ENCODE measurements at regions not wholly inside any gene's neighbourhood (a gene's known extent, or its start where the extent isn't known, plus 50 kb on each side); places are given as distances from the start of the nearest gene placed in this dataset.

DNA sequence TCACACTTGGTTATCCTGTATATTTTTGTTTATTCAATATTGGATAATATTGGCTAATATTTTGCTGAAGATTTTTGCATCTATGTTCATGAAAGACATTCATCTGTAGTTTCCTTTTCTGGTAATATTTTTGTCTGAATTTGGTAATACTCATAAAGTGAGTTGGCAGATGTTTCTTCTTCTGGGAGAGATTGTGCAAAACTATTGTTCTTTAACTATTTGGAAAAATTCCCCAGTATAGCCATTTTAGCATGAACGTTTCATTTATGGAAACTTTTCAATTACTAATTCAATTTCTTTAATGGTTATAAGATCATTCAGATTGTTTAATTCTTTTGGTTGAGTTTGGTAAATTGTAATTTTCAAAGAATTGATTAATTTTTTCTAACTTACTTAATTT lies 560.8 kb upstream of the FZD8 start:
- Mint-ChIP-seq H3K27ac (no peak overlapping the region), H3K4me1 (ENCODE audit: low read depth) (no peaks in the 10 kb centered on the region), H3K9me3 (peaks cover 13% of the 10 kb centered on the region), H3K4me3 (no peak overlapping the region), H3K36me3 (ENCODE audit: low read depth) (no peaks in the 10 kb centered on the region), H3K27me3 (no peaks in the 10 kb centered on the region)
- ChIA-PET POLR2A (no interaction called here), CTCF (no interaction called here)
- ATAC-seq (no peak), DNase-seq (no peak)
- intact Hi-C loops (cut with micrococcal nuclease): no loop called here
- TF ChIP-seq, protein P1, sequence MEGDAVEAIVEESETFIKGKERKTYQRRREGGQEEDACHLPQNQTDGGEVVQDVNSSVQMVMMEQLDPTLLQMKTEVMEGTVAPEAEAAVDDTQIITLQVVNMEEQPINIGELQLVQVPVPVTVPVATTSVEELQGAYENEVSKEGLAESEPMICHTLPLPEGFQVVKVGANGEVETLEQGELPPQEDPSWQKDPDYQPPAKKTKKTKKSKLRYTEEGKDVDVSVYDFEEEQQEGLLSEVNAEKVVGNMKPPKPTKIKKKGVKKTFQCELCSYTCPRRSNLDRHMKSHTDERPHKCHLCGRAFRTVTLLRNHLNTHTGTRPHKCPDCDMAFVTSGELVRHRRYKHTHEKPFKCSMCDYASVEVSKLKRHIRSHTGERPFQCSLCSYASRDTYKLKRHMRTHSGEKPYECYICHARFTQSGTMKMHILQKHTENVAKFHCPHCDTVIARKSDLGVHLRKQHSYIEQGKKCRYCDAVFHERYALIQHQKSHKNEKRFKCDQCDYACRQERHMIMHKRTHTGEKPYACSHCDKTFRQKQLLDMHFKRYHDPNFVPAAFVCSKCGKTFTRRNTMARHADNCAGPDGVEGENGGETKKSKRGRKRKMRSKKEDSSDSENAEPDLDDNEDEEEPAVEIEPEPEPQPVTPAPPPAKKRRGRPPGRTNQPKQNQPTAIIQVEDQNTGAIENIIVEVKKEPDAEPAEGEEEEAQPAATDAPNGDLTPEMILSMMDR (IDR thresholded peaks at IDR 0.05): no peak

DNA sequence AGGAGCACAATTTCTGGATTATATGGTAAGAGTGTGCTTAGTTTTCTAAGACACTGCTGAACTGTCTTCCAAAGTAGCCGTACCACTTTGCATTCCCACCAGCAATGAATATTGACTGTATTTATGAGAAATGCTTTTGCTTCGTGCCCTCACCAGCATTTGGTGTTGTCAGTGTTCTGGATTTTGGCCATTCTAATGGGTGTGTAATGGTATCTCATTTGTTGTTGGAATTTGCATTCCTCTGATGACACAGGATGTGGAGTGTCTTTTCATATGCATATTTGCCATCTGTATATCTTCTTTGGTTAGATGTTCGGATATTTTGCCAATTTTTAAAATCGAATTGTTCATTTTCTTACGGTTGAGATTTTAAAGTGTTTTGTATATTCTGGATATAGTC lies 558.5 kb upstream of the FZD8 start:
- ATAC-seq: no peak
- H3K4me1 Mint-ChIP-seq (ENCODE audit: low read depth): no peaks in the 10 kb centered on the region
- ChIA-PET POLR2A (no interaction called here), CTCF (no interaction called here)
- no peaks in the 10 kb centered on the region for H3K27me3 Mint-ChIP-seq
- no peak for DNase-seq
- H3K9me3 Mint-ChIP-seq: peaks cover 11% of the 10 kb centered on the region
- no peak overlapping the region for H3K27ac Mint-ChIP-seq
- intact Hi-C loops (cut with micrococcal nuclease): no loop called here
- H3K4me3 Mint-ChIP-seq: no peak overlapping the region
- TF ChIP-seq, protein P1 (IDR thresholded peaks at IDR 0.05): no peak
- no peaks in the 10 kb centered on the region for H3K36me3 Mint-ChIP-seq (ENCODE audit: low read depth)

DNA sequence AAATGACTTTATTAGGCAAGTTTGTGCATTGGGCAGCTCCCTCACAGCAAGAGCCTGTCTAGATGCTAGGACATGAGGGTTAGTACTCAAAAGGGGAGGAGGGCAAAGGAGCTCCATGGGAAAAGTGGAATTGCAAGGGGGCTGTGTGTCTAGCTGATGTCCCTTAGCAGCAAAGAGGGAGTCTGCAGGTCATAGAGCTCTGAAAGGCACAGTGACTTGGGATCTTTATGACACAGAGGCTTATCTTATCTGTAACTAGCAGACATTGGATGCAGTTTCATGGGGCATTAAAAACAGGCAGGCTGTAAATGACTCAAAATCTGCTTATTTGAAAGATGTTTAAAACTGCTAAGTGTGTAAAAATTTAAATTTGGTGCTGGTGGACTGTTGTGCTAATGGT lies 556.2 kb upstream of the FZD8 start:
- POLR2A ChIA-PET: no interaction called here
- H3K27ac Mint-ChIP-seq: no peak overlapping the region
- ATAC-seq: no peak
- TF ChIP-seq, protein P1 (IDR thresholded peaks at IDR 0.05): no peak
- intact Hi-C loops (cut with micrococcal nuclease): no loop called here
- H3K4me1 Mint-ChIP-seq (ENCODE audit: low read depth): no peaks in the 10 kb centered on the region
- DNase-seq: no peak
- H3K9me3 Mint-ChIP-seq: peaks cover 19% of the 10 kb centered on the region
- CTCF ChIA-PET: no interaction called here
- H3K27me3 Mint-ChIP-seq: no peaks in the 10 kb centered on the region
- H3K36me3 Mint-ChIP-seq (ENCODE audit: low read depth): no peaks in the 10 kb centered on the region
- no peak overlapping the region for H3K4me3 Mint-ChIP-seq

DNA sequence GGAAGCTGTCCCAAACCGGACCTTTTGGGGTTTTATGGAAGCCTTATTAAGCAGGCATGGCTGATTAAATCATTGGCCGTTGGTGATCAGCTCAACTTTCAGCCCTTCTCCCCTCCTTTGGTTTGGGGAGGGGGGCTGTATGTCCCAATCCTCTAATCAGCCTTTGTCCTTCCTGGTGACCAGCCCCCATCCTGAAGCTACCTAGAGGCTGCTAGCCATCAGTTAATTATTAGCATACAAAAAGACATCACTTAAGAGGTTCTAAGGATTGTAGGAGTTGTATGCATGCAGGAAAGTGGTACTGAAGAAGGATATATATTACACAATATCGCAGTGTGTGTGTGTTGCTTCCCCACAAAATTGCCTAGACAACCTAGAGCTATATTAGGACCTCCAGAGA lies 553.3 kb upstream of the FZD8 start:
- H3K36me3 Mint-ChIP-seq (ENCODE audit: low read depth): no peaks in the 10 kb centered on the region
- ATAC-seq (no peak), DNase-seq (no peak)
- H3K4me3 Mint-ChIP-seq: no peak overlapping the region
- peaks cover 29% of the 10 kb centered on the region for H3K9me3 Mint-ChIP-seq
- intact Hi-C loops (cut with micrococcal nuclease): no loop called here
- H3K27ac Mint-ChIP-seq: no peak overlapping the region
- H3K27me3 Mint-ChIP-seq: no peaks in the 10 kb centered on the region
- POLR2A ChIA-PET: no interaction called here
- no peaks in the 10 kb centered on the region for H3K4me1 Mint-ChIP-seq (ENCODE audit: low read depth)
- CTCF ChIA-PET: no interaction called here
- TF ChIP-seq, protein P1 (IDR thresholded peaks at IDR 0.05): no peak

DNA sequence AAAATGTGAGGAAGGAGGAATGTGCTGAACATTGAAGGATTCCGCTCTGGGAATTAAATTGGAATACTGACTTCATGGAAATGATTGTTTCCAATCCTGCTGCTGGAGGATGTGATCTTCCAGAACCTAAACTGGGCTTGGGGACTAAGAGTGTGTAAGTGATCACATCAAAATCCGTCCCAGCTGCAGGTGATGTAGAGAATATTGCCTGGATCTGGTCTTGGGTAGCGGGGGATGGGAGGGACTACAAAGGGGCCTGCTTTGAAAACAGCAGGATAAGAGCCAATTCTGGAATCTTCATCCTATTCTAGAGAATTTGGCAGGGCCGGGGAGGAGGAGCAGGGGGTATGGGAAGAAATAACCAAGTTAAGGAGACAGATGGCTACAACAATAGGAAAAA lies 552.2 kb upstream of the FZD8 start:
- no peak overlapping the region for H3K27ac Mint-ChIP-seq
- no peak for ATAC-seq
- no peaks in the 10 kb centered on the region for H3K4me1 Mint-ChIP-seq (ENCODE audit: low read depth)
- CTCF ChIA-PET: no interaction called here
- POLR2A ChIA-PET: no interaction called here
- H3K36me3 Mint-ChIP-seq (ENCODE audit: low read depth): no peaks in the 10 kb centered on the region
- intact Hi-C loops (cut with micrococcal nuclease): no loop called here
- DNase-seq: no peak
- TF ChIP-seq, protein P1 (IDR thresholded peaks at IDR 0.05): no peak
- H3K9me3 Mint-ChIP-seq: peaks cover 35% of the 10 kb centered on the region
- no peaks in the 10 kb centered on the region for H3K27me3 Mint-ChIP-seq
- H3K4me3 Mint-ChIP-seq: no peak overlapping the region
